ENCODE measurements at regions not wholly inside any gene's neighbourhood (a gene's known extent, or its start where the extent isn't known, plus 50 kb on each side); places are given as distances from the start of the nearest gene placed in this dataset.
"Not testable (repeated sequence)": the region's sequence is repeated elsewhere in the genome, so short reads cannot be mapped to it uniquely, and the experiment has no call there.

- Histone ChIP-seq H3K4me1 (ENCODE audit: insufficient read depth, low read length, poor library complexity, severe bottlenecking) (peaks cover 11% of the 10 kb centered on the region), H3K4me2 (ENCODE audit: low read depth, low read length, poor library complexity, severe bottlenecking) (peak overlapping the region; percentile 6), H3K9me2 (replicated peaks; ENCODE audit: low read depth, low read length) (no peaks in the 10 kb centered on the region), H3K9ac (ENCODE audit: low read depth, low read length, poor library complexity, severe bottlenecking) (no peak overlapping the region), H3K9me3 (ENCODE audit: insufficient read depth, low read depth, low read length) (no peaks in the 10 kb centered on the region), H3K36me3 (ENCODE audit: insufficient read depth, low read length) (no peaks in the 10 kb centered on the region), H3K4me3 (ENCODE audit: low read length, poor library complexity, severe bottlenecking) (peak overlapping the region; percentile 19), H4K20me1 (ENCODE audit: insufficient read depth, low read length, poor library complexity, severe bottlenecking) (no peaks in the 10 kb centered on the region), H3K79me2 (ENCODE audit: insufficient read depth, low read length) (no peaks in the 10 kb centered on the region), H3K27me3 (ENCODE audit: insufficient read depth, low read length, poor library complexity, severe bottlenecking) (no peaks in the 10 kb centered on the region), H2AFZ (ENCODE audit: low read length) (peak overlapping the region; percentile 27; the same call in 1 of the 2 replicates), H3F3A (ENCODE audit: low read depth) (no peaks in the 10 kb centered on the region)
- TF ChIP-seq CTCF (conservative IDR thresholded peaks at IDR 0.05; ENCODE audit: low read length): no peak
- TF ChIP-seq EZH2phosphoT487 (IDR thresholded peaks at IDR 0.05; ENCODE audit: borderline replicate concordance): no peak
Measured at GRCh38 chr6:131443514-131443913, 129.5 kb upstream of the ARG1 start.

GRCh38 chr6:131445356-131445755, 127.7 kb upstream of the ARG1 start:
- not testable (repeated sequence) for H3F3A ChIP-seq (ENCODE audit: low read depth); H3K79me2 ChIP-seq (ENCODE audit: insufficient read depth, low read length); H3K4me3 ChIP-seq (ENCODE audit: low read length, poor library complexity, severe bottlenecking); H3K9me3 ChIP-seq (ENCODE audit: insufficient read depth, low read depth, low read length); H3K9me2 ChIP-seq (replicated peaks; ENCODE audit: low read depth, low read length); H4K20me1 ChIP-seq (ENCODE audit: insufficient read depth, low read length, poor library complexity, severe bottlenecking); H2AFZ ChIP-seq (ENCODE audit: low read length); H3K9ac ChIP-seq (ENCODE audit: low read depth, low read length, poor library complexity, severe bottlenecking); H3K36me3 ChIP-seq (ENCODE audit: insufficient read depth, low read length); H3K4me2 ChIP-seq (ENCODE audit: low read depth, low read length, poor library complexity, severe bottlenecking); H3K27me3 ChIP-seq (ENCODE audit: insufficient read depth, low read length, poor library complexity, severe bottlenecking)
- peaks cover 11% of the 10 kb centered on the region for H3K4me1 ChIP-seq (ENCODE audit: insufficient read depth, low read length, poor library complexity, severe bottlenecking)

- Histone ChIP-seq H3K4me3 (ENCODE audit: low read length, poor library complexity, severe bottlenecking) (no peak overlapping the region), H3K4me2 (ENCODE audit: low read depth, low read length, poor library complexity, severe bottlenecking) (no peak overlapping the region), H3K9me2 (replicated peaks; ENCODE audit: low read depth, low read length) (no peaks in the 10 kb centered on the region), H3K9ac (ENCODE audit: low read depth, low read length, poor library complexity, severe bottlenecking) (no peak overlapping the region), H3K27me3 (ENCODE audit: insufficient read depth, low read length, poor library complexity, severe bottlenecking) (no peaks in the 10 kb centered on the region), H3K4me1 (ENCODE audit: insufficient read depth, low read length, poor library complexity, severe bottlenecking) (no peaks in the 10 kb centered on the region), H3K9me3 (ENCODE audit: insufficient read depth, low read depth, low read length) (no peaks in the 10 kb centered on the region), H3K36me3 (ENCODE audit: insufficient read depth, low read length) (no peaks in the 10 kb centered on the region), H4K20me1 (ENCODE audit: insufficient read depth, low read length, poor library complexity, severe bottlenecking) (no peaks in the 10 kb centered on the region), H3F3A (ENCODE audit: low read depth) (no peaks in the 10 kb centered on the region), H3K79me2 (ENCODE audit: insufficient read depth, low read length) (no peaks in the 10 kb centered on the region), H2AFZ (ENCODE audit: low read length) (0 out of 2 replicates have a peak overlapping the region, but pooled peaks have one; percentile 51)
- TF ChIP-seq EZH2phosphoT487 (IDR thresholded peaks at IDR 0.05; ENCODE audit: borderline replicate concordance) (no peak), CTCF (conservative IDR thresholded peaks at IDR 0.05; ENCODE audit: low read length) (no peak)
Measured at GRCh38 chr6:131450861-131451260, 122.2 kb upstream of the ARG1 start.

GRCh38 chr6:131451321-131452144, 121.5 kb upstream of the ARG1 start:
- TF ChIP-seq CTCF (conservative IDR thresholded peaks at IDR 0.05; ENCODE audit: low read length): no peak
- Histone ChIP-seq H3K4me1 (ENCODE audit: insufficient read depth, low read length, poor library complexity, severe bottlenecking) (no peaks in the 10 kb centered on the region), H3K36me3 (ENCODE audit: insufficient read depth, low read length) (no peaks in the 10 kb centered on the region)

More at GRCh38 chr6:131451321-131452144, 121.5 kb upstream of the ARG1 start:
- no peaks in the 10 kb centered on the region for H4K20me1 ChIP-seq (ENCODE audit: insufficient read depth, low read length, poor library complexity, severe bottlenecking)
- no peaks in the 10 kb centered on the region for H3F3A ChIP-seq (ENCODE audit: low read depth)
- H3K9me3 ChIP-seq (ENCODE audit: insufficient read depth, low read depth, low read length): no peaks in the 10 kb centered on the region
- H3K9me2 ChIP-seq (replicated peaks; ENCODE audit: low read depth, low read length): no peaks in the 10 kb centered on the region
- H3K79me2 ChIP-seq (ENCODE audit: insufficient read depth, low read length): no peaks in the 10 kb centered on the region
- no peak overlapping the region for H3K4me2 ChIP-seq (ENCODE audit: low read depth, low read length, poor library complexity, severe bottlenecking)
- H3K4me3 ChIP-seq (ENCODE audit: low read length, poor library complexity, severe bottlenecking): no peak overlapping the region
- no peaks in the 10 kb centered on the region for H3K27me3 ChIP-seq (ENCODE audit: insufficient read depth, low read length, poor library complexity, severe bottlenecking)
- H3K9ac ChIP-seq (ENCODE audit: low read depth, low read length, poor library complexity, severe bottlenecking): no peak overlapping the region
- peak overlapping the region; percentile 51 for H2AFZ ChIP-seq (ENCODE audit: low read length)

Measured in Loucy (cell line).